ENCODE measurements at regions not wholly inside any gene's neighbourhood (a gene's known extent, or its start where the extent isn't known, plus 50 kb on each side); places are given as distances from the start of the nearest gene placed in this dataset.

GRCh38 chr10:106473129-106473685, 691.3 kb downstream of the SORCS1 start:
- Histone ChIP-seq H3K4me1 (no peaks in the 10 kb centered on the region), H3K27me3 (no peaks in the 10 kb centered on the region), H3K36me3 (no peaks in the 10 kb centered on the region), H3K27ac (no peak overlapping the region), H3K4me3 (no peak overlapping the region), H3K9me3 (no peaks in the 10 kb centered on the region)
- DNase-seq (no peak), ATAC-seq (no peak)
- intact Hi-C loops (cut with DNase I) = no loop called here
- TF ChIP-seq, protein P1, sequence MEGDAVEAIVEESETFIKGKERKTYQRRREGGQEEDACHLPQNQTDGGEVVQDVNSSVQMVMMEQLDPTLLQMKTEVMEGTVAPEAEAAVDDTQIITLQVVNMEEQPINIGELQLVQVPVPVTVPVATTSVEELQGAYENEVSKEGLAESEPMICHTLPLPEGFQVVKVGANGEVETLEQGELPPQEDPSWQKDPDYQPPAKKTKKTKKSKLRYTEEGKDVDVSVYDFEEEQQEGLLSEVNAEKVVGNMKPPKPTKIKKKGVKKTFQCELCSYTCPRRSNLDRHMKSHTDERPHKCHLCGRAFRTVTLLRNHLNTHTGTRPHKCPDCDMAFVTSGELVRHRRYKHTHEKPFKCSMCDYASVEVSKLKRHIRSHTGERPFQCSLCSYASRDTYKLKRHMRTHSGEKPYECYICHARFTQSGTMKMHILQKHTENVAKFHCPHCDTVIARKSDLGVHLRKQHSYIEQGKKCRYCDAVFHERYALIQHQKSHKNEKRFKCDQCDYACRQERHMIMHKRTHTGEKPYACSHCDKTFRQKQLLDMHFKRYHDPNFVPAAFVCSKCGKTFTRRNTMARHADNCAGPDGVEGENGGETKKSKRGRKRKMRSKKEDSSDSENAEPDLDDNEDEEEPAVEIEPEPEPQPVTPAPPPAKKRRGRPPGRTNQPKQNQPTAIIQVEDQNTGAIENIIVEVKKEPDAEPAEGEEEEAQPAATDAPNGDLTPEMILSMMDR (IDR thresholded peaks at IDR 0.05) = no peak

- no peaks in the 10 kb centered on the region for H3K36me3 ChIP-seq
- intact Hi-C loops (cut with DNase I) = no loop called here
- no peak overlapping the region for H3K27ac ChIP-seq
- no peak overlapping the region for H3K4me3 ChIP-seq
- no peaks in the 10 kb centered on the region for H3K9me3 ChIP-seq
- no peak for DNase-seq
- ATAC-seq = no peak
- H3K27me3 ChIP-seq = no peaks in the 10 kb centered on the region
- TF ChIP-seq, protein P1 (IDR thresholded peaks at IDR 0.05) = no peak
- H3K4me1 ChIP-seq = no peaks in the 10 kb centered on the region
Measured at GRCh38 chr10:106467506-106467905, 697.0 kb downstream of the SORCS1 start.

GRCh38 chr10:106457522-106457921, 707.0 kb downstream of the SORCS1 start:
- TF ChIP-seq, protein P1 (IDR thresholded peaks at IDR 0.05) = no peak
- H3K4me1 ChIP-seq = no peaks in the 10 kb centered on the region
- ATAC-seq = no peak
- no peak for DNase-seq
- intact Hi-C loops (cut with DNase I) = no loop called here
- no peak overlapping the region for H3K27ac ChIP-seq
- H3K4me3 ChIP-seq = no peak overlapping the region
- no peaks in the 10 kb centered on the region for H3K36me3 ChIP-seq
- no peaks in the 10 kb centered on the region for H3K27me3 ChIP-seq
- H3K9me3 ChIP-seq = no peaks in the 10 kb centered on the region

DNA sequence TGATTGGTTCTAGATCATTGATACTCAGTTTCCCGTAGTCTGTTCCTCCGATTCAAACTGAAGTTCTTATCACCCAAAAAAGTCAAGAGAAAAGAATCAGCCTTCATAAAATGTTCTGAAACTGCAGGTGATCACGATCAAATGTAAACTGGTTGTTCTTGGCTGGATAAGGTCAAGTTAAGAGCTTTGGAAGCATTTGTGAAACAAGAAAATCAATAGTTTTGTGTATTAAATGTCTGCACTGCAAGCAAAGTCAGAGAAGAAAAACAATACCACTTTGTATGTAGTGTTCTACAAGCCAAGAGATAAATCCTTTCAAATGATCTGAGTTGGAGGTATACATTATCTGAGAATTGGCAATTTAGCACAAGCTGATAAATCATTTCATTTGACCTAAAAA, 710.3 kb downstream of the SORCS1 start:
- DNase-seq (no peak), ATAC-seq (no peak)
- Histone ChIP-seq H3K4me3 (no peak overlapping the region), H3K36me3 (no peaks in the 10 kb centered on the region), H3K4me1 (no peaks in the 10 kb centered on the region), H3K27ac (no peak overlapping the region), H3K9me3 (no peaks in the 10 kb centered on the region), H3K27me3 (no peaks in the 10 kb centered on the region)
- TF ChIP-seq, protein P1 (IDR thresholded peaks at IDR 0.05) = no peak
- intact Hi-C loops (cut with DNase I) = no loop called here

- Histone ChIP-seq H3K27me3 (no peaks in the 10 kb centered on the region), H3K36me3 (no peaks in the 10 kb centered on the region), H3K27ac (no peak overlapping the region), H3K4me1 (no peaks in the 10 kb centered on the region), H3K4me3 (no peak overlapping the region), H3K9me3 (no peaks in the 10 kb centered on the region)
- ATAC-seq (no peak), DNase-seq (no peak)
- intact Hi-C loops (cut with DNase I) = no loop called here
- TF ChIP-seq, protein P1 (IDR thresholded peaks at IDR 0.05) = no peak
Measured at GRCh38 chr10:106450966-106451365, 713.5 kb downstream of the SORCS1 start.

DNA sequence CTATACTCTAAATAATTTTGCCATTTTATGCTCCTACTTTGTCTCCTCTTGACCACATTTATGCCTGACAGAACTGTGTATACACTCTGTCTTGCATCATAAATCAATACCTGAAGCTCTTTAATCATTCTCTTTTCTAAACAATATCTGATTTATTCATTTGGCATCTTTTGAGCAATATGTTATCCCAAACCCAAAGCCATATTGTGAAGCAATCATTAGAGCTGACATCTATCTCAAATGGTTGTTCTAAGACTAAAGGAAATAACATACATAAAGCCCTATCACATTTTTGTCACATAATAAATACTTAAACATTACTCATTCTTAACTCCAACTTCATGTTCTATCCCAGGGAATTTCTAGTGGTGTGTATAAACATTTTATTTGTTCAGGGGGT, 717.6 kb downstream of the SORCS1 start:
- H3K36me3 ChIP-seq = no peaks in the 10 kb centered on the region
- H3K27ac ChIP-seq = no peak overlapping the region
- TF ChIP-seq, protein P1 (IDR thresholded peaks at IDR 0.05) = no peak
- no peak for ATAC-seq
- no peak overlapping the region for H3K4me3 ChIP-seq
- DNase-seq = no peak
- intact Hi-C loops (cut with DNase I) = no loop called here
- no peaks in the 10 kb centered on the region for H3K9me3 ChIP-seq
- no peaks in the 10 kb centered on the region for H3K4me1 ChIP-seq
- H3K27me3 ChIP-seq = no peaks in the 10 kb centered on the region
